ENCODE measurements at regions not wholly inside any gene's neighbourhood (a gene's known extent, or its start where the extent isn't known, plus 50 kb on each side); places are given as distances from the start of the nearest gene placed in this dataset.

GRCh38 chr5:29744618-29745017, 1448.9 kb upstream of the CDH6 start:
- H3K4me1 Mint-ChIP-seq (ENCODE audit: low read depth) = no peaks in the 10 kb centered on the region
- H3K27me3 Mint-ChIP-seq = no peaks in the 10 kb centered on the region
- no peaks in the 10 kb centered on the region for H3K36me3 Mint-ChIP-seq (ENCODE audit: low read depth)
- H3K9me3 Mint-ChIP-seq = peaks cover 23% of the 10 kb centered on the region
- ChIA-PET POLR2A (no interaction called here), CTCF (no interaction called here)
- no peak overlapping the region for H3K27ac Mint-ChIP-seq
- TF ChIP-seq CTCF (IDR thresholded peaks at IDR 0.05) = no peak
- ATAC-seq (no peak), DNase-seq (no peak)
- intact Hi-C loops (cut with micrococcal nuclease) = no loop called here
- H3K4me3 Mint-ChIP-seq = no peak overlapping the region

- DNase-seq (no peak), ATAC-seq (no peak)
- intact Hi-C loops (cut with micrococcal nuclease) = no loop called here
- Mint-ChIP-seq H3K36me3 (ENCODE audit: low read depth) (no peaks in the 10 kb centered on the region), H3K4me1 (ENCODE audit: low read depth) (no peaks in the 10 kb centered on the region), H3K9me3 (peaks cover 12% of the 10 kb centered on the region), H3K27me3 (no peaks in the 10 kb centered on the region), H3K4me3 (no peak overlapping the region), H3K27ac (no peak overlapping the region)
- TF ChIP-seq CTCF (IDR thresholded peaks at IDR 0.05) = no peak
- CTCF ChIA-PET = no interaction called here
- POLR2A ChIA-PET = no interaction called here
These were observed 1472.5 kb upstream of the CDH6 start for GRCh38 chr5:29720954-29721353.

GRCh38 chr5:29719171-29719570, 1474.3 kb upstream of the CDH6 start:
- DNase-seq (no peak), ATAC-seq (no peak)
- H3K9me3 Mint-ChIP-seq = peaks cover 12% of the 10 kb centered on the region
- H3K27ac Mint-ChIP-seq = no peak overlapping the region
- H3K36me3 Mint-ChIP-seq (ENCODE audit: low read depth) = no peaks in the 10 kb centered on the region
- H3K4me3 Mint-ChIP-seq = no peak overlapping the region
- TF ChIP-seq CTCF (IDR thresholded peaks at IDR 0.05) = no peak
- no peaks in the 10 kb centered on the region for H3K4me1 Mint-ChIP-seq (ENCODE audit: low read depth)
- H3K27me3 Mint-ChIP-seq = no peaks in the 10 kb centered on the region
- CTCF ChIA-PET = no interaction called here
- intact Hi-C loops (cut with micrococcal nuclease) = no loop called here
- POLR2A ChIA-PET = no interaction called here

- POLR2A ChIA-PET = no interaction called here
- Mint-ChIP-seq H3K27ac (no peak overlapping the region), H3K4me1 (ENCODE audit: low read depth) (no peaks in the 10 kb centered on the region), H3K9me3 (peaks cover 16% of the 10 kb centered on the region), H3K4me3 (no peak overlapping the region), H3K36me3 (ENCODE audit: low read depth) (no peaks in the 10 kb centered on the region), H3K27me3 (no peaks in the 10 kb centered on the region)
- no peak for DNase-seq
- no peak for TF ChIP-seq CTCF (IDR thresholded peaks at IDR 0.05)
- no peak for ATAC-seq
- intact Hi-C loops (cut with micrococcal nuclease) = no loop called here
- CTCF ChIA-PET = no interaction called here
These were observed 1478.3 kb upstream of the CDH6 start for GRCh38 chr5:29715167-29715566.

- no peak overlapping the region for H3K27ac Mint-ChIP-seq
- intact Hi-C loops (cut with micrococcal nuclease) = no loop called here
- no peaks in the 10 kb centered on the region for H3K4me1 Mint-ChIP-seq (ENCODE audit: low read depth)
These were observed 1490.6 kb upstream of the CDH6 start for GRCh38 chr5:29702875-29703274.

More at GRCh38 chr5:29702875-29703274, 1490.6 kb upstream of the CDH6 start:
- POLR2A ChIA-PET = no interaction called here
- ATAC-seq (no peak), DNase-seq (no peak)
- H3K27me3 Mint-ChIP-seq = no peaks in the 10 kb centered on the region
- TF ChIP-seq CTCF (IDR thresholded peaks at IDR 0.05) = no peak
- CTCF ChIA-PET = no interaction called here
- no peaks in the 10 kb centered on the region for H3K36me3 Mint-ChIP-seq (ENCODE audit: low read depth)
- no peak overlapping the region for H3K4me3 Mint-ChIP-seq
- H3K9me3 Mint-ChIP-seq = peaks cover 11% of the 10 kb centered on the region
